ENCODE measurements at regions not wholly inside any gene's neighbourhood (a gene's known extent, or its start where the extent isn't known, plus 50 kb on each side); places are given as distances from the start of the nearest gene placed in this dataset.

DNA sequence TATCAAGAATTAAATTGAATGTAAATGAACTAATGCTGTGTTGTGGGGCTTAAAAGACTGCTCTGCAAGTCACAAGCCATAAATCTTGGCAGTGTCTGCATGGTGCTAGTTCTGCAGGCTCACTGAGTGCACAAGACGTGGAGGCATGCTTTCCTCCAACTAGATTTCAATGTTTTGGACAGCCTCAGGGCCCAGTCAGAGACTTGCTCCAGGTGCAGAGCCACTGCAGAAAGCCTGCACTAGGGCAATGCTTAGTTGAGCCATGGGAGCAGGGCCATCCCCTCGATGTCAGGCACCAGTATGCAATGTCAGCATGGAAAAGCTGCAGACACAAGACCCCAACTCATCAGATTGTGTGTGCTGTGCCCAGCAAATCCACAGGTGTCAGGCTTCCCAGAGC is 234.5 kb upstream of the CDIN1 start:
- Histone ChIP-seq H3K4me1 (ENCODE audit: low read depth, poor library complexity, severe bottlenecking) (no peaks in the 10 kb centered on the region), H3K79me2 (ENCODE audit: insufficient read depth, low read depth) (no peaks in the 10 kb centered on the region), H3K4me2 (no peak overlapping the region), H2AFZ (ENCODE audit: low read depth) (no peak overlapping the region), H3K36me3 (ENCODE audit: insufficient read depth) (no peaks in the 10 kb centered on the region), H3K27me3 (ENCODE audit: insufficient read depth, low read depth) (no peaks in the 10 kb centered on the region), H3K27ac (no peak overlapping the region), H4K20me1 (ENCODE audit: insufficient read depth) (no peaks in the 10 kb centered on the region), H3K4me3 (IDR thresholded peaks at IDR 0.05; ENCODE audit: insufficient read depth, low read depth, low read length) (no peak overlapping the region), H3K9ac (no peak overlapping the region)
- TF ChIP-seq, protein P1, sequence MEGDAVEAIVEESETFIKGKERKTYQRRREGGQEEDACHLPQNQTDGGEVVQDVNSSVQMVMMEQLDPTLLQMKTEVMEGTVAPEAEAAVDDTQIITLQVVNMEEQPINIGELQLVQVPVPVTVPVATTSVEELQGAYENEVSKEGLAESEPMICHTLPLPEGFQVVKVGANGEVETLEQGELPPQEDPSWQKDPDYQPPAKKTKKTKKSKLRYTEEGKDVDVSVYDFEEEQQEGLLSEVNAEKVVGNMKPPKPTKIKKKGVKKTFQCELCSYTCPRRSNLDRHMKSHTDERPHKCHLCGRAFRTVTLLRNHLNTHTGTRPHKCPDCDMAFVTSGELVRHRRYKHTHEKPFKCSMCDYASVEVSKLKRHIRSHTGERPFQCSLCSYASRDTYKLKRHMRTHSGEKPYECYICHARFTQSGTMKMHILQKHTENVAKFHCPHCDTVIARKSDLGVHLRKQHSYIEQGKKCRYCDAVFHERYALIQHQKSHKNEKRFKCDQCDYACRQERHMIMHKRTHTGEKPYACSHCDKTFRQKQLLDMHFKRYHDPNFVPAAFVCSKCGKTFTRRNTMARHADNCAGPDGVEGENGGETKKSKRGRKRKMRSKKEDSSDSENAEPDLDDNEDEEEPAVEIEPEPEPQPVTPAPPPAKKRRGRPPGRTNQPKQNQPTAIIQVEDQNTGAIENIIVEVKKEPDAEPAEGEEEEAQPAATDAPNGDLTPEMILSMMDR (conservative IDR thresholded peaks at IDR 0.05; ENCODE audit: low read depth, low read length): no peak

- no peak overlapping the region for H3K27ac ChIP-seq
- no peaks in the 10 kb centered on the region for H3K36me3 ChIP-seq (ENCODE audit: insufficient read depth)
- no peak overlapping the region for H3K9ac ChIP-seq
- H3K4me1 ChIP-seq (ENCODE audit: low read depth, poor library complexity, severe bottlenecking): no peaks in the 10 kb centered on the region
- TF ChIP-seq, protein P1 (conservative IDR thresholded peaks at IDR 0.05; ENCODE audit: low read depth, low read length): no peak
- H3K4me3 ChIP-seq (IDR thresholded peaks at IDR 0.05; ENCODE audit: insufficient read depth, low read depth, low read length): no peak overlapping the region
- no peaks in the 10 kb centered on the region for H3K27me3 ChIP-seq (ENCODE audit: insufficient read depth, low read depth)
- H4K20me1 ChIP-seq (ENCODE audit: insufficient read depth): no peaks in the 10 kb centered on the region
- no peak overlapping the region for H3K4me2 ChIP-seq
- H2AFZ ChIP-seq (ENCODE audit: low read depth): no peak overlapping the region
- no peaks in the 10 kb centered on the region for H3K79me2 ChIP-seq (ENCODE audit: insufficient read depth, low read depth)
These were observed 232.1 kb upstream of the CDIN1 start for GRCh38 chr15:36347272-36347858.

DNA sequence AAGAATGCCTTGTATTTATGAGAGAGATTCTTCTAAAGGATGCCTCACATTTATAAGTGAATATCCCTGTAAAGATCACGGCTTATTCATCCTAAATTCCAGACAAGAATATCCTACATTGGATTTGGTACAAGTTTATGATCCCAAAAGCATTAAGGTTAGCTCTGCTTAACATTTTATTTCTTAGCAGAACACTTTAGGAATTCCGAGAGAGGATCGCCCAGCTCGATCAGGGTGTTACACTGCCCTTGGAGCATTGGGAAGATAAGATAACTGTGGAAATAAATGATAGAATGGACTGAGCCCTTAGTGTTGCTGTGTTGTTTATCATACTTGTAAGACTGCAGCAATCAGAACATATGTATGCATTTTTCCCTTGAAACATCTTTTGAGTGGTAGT is 223.0 kb upstream of the CDIN1 start:
- Histone ChIP-seq H4K20me1 (ENCODE audit: insufficient read depth) (no peaks in the 10 kb centered on the region), H3K36me3 (ENCODE audit: insufficient read depth) (no peaks in the 10 kb centered on the region), H3K4me2 (no peak overlapping the region), H2AFZ (ENCODE audit: low read depth) (no peak overlapping the region), H3K27me3 (ENCODE audit: insufficient read depth, low read depth) (no peaks in the 10 kb centered on the region), H3K79me2 (ENCODE audit: insufficient read depth, low read depth) (no peaks in the 10 kb centered on the region), H3K4me3 (IDR thresholded peaks at IDR 0.05; ENCODE audit: insufficient read depth, low read depth, low read length) (no peak overlapping the region), H3K4me1 (ENCODE audit: low read depth, poor library complexity, severe bottlenecking) (peaks cover 8% of the 10 kb centered on the region), H3K9ac (no peak overlapping the region), H3K27ac (no peak overlapping the region)
- TF ChIP-seq, protein P1 (conservative IDR thresholded peaks at IDR 0.05; ENCODE audit: low read depth, low read length): no peak

DNA sequence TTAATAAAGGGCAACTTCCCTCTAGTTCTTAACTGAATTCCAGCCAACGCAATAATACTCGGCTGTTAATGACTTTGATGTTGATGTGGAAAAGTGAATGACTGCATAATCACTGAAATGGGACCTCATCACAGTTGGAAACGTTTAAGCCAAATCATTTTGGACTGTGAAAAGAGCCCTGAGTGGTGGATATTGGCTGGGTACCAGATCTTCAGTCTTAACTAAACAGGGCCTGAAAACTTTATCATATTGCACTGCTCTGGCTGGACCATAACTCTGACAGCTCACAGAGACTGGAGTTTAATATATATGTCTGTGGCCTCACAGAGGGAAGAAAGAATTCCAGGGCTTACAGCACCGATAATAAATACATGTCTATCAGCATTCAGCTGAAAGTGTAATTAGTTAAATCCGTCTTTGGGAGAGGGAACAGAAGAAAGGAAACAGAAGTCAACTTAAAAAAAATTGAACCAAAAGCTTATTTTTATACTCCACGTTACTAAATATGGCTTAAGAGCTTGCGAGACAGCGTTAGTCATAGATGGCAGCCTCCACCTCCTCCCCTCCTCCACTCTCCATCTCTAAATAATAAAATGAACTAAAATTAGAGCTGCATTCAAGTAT is 222.3 kb upstream of the CDIN1 start:
- Histone ChIP-seq H2AFZ (ENCODE audit: low read depth) (no peak overlapping the region), H3K79me2 (ENCODE audit: insufficient read depth, low read depth) (no peaks in the 10 kb centered on the region), H3K4me1 (ENCODE audit: low read depth, poor library complexity, severe bottlenecking) (peaks cover 8% of the 10 kb centered on the region), H3K4me3 (IDR thresholded peaks at IDR 0.05; ENCODE audit: insufficient read depth, low read depth, low read length) (no peak overlapping the region), H4K20me1 (ENCODE audit: insufficient read depth) (no peaks in the 10 kb centered on the region), H3K27me3 (ENCODE audit: insufficient read depth, low read depth) (no peaks in the 10 kb centered on the region), H3K4me2 (no peak overlapping the region), H3K27ac (no peak overlapping the region), H3K9ac (no peak overlapping the region), H3K36me3 (ENCODE audit: insufficient read depth) (no peaks in the 10 kb centered on the region)
- TF ChIP-seq, protein P1 (conservative IDR thresholded peaks at IDR 0.05; ENCODE audit: low read depth, low read length): no peak

All from KMS-11 (cell line).